MM.1S (cell line): ENCODE measurements at regions not wholly inside any gene's neighbourhood (a gene's known extent, or its start where the extent isn't known, plus 50 kb on each side); places are given as distances from the start of the nearest gene placed in this dataset.
"Not testable (repeated sequence)": the region's sequence is repeated elsewhere in the genome, so short reads cannot be mapped to it uniquely, and the experiment has no call there.

Experiments used
- DNase-seq: peaks from one replicate; pipeline ENCODE4 v3.0.0-alpha.2; 2015
- H2AFZ ChIP-seq: fragments of 300-600 bp; sonication (generic); 2 replicates; pipeline ENCODE4 v1.6.0; 2016; ENCODE audit warnings: antibody characterized with exemption, low read length
- H3F3A ChIP-seq: fragments of 300-600 bp; sonication (generic); 2 replicates; pipeline ENCODE4 v1.6.1; 2016; ENCODE audit warnings: mild to moderate bottlenecking, antibody characterized with exemption, low read length, moderate library complexity, mixed read lengths; ENCODE audit not compliant: insufficient read depth
- H3K27ac ChIP-seq: fragments of 300-600 bp; sonication (generic); 2 replicates; pipeline ENCODE4 v1.5.1; 2016; ENCODE audit warnings: mild to moderate bottlenecking, low read length
- H3K27me3 ChIP-seq: fragments of 300-600 bp; sonication (generic); replicated peaks from 2 replicates; pipeline ENCODE4 v1.6.0; 2016; ENCODE audit warnings: low read length; ENCODE audit not compliant: insufficient read depth
- H3K36me3 ChIP-seq: fragments of 300-600 bp; sonication (generic); replicated peaks from 2 replicates; pipeline ENCODE4 v1.6.1; 2016; ENCODE audit warnings: mild to moderate bottlenecking, low read length, mixed read lengths; ENCODE audit not compliant: insufficient read depth
- H3K4me1 ChIP-seq: fragments of 300-600 bp; sonication (generic); 2 replicates; pipeline ENCODE4 v1.6.1; 2016; ENCODE audit warnings: low read length, mixed read lengths
- H3K4me2 ChIP-seq: fragments of 300-600 bp; sonication (generic); 2 replicates; pipeline ENCODE4 v1.6.0; 2016; ENCODE audit warnings: low read depth, low read length
- H3K4me3 ChIP-seq: fragments of 300-600 bp; sonication (generic); 2 replicates; pipeline ENCODE4 v1.5.1; 2016; ENCODE audit warnings: low read length, mixed read lengths
- H3K79me2 ChIP-seq: fragments of 300-600 bp; sonication (generic); 2 replicates; pipeline ENCODE4 v1.6.1; 2016; ENCODE audit warnings: mixed run types, low read length, mixed read lengths
- H3K9ac ChIP-seq: fragments of 300-600 bp; sonication (generic); 2 replicates; pipeline ENCODE4 v1.6.1; 2016; ENCODE audit warnings: low read length, mixed read lengths
- H3K9me2 ChIP-seq: fragments of 300-600 bp; sonication (generic); replicated peaks from 2 replicates; pipeline ENCODE4 v1.6.1; 2016; ENCODE audit warnings: mild to moderate bottlenecking, low read length, mixed read lengths; ENCODE audit not compliant: insufficient read depth
- H3K9me3 ChIP-seq: fragments of 300-600 bp; sonication (generic); replicated peaks from 2 replicates; pipeline ENCODE4 v1.6.1; 2016; ENCODE audit warnings: mild to moderate bottlenecking, low read length, mixed read lengths; ENCODE audit not compliant: insufficient read depth
- H4K20me1 ChIP-seq: fragments of 300-600 bp; sonication (generic); 2 replicates; pipeline ENCODE4 v1.6.1; 2016; ENCODE audit warnings: mild to moderate bottlenecking, low read length, moderate library complexity, mixed read lengths; ENCODE audit not compliant: insufficient read depth
- EZH2 ChIP-seq: fragments of 300-600 bp; sonication (generic); optimal IDR thresholded peaks from 2 replicates; pipeline ENCODE3; 2017; ENCODE audit warnings: low read depth, mild to moderate bottlenecking, antibody characterized with exemption, low read length, mixed read lengths
- EZH2phosphoT487 ChIP-seq: fragments of 300-600 bp; sonication (generic); IDR thresholded peaks from 2 replicates; pipeline ENCODE4 v1.6.1; 2018; ENCODE audit warnings: antibody characterized with exemption, low read length
- TF ChIP-seq, protein P1 (sequence below): fragments of 300-600 bp; sonication (generic); IDR thresholded peaks from 2 replicates; pipeline ENCODE4 v1.5.1; 2016; ENCODE audit warnings: antibody characterized with exemption, low read length, mixed read lengths

DNA sequence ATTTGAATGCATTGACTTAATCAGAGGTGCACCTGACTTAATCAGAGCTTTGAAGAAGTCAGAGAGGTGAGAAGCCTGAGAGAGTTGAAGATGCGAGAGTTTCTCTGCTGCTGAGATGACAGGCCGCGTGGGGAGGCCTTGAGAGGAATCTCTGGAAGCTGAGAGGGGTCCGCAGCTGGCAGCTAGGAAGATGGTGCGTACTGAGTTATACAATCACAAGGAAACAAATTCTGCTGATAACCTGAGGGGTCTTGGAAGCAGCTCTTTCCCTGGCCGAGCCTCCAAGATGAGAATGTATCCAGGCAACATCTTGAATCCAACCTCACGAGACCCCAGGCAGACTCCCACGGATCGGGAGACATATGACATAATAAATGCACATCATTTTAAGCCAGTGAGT, 91.7 kb downstream of the SPATA31A6 start:
- Histone ChIP-seq H3K9me3 (no peaks in the 10 kb centered on the region), H3K4me2 (no peak overlapping the region), H4K20me1 (no peaks in the 10 kb centered on the region), H3K9me2 (no peaks in the 10 kb centered on the region), H3K4me3 (no peak overlapping the region), H3K27me3 (no peaks in the 10 kb centered on the region), H3K36me3 (no peaks in the 10 kb centered on the region), H3K27ac (no peak overlapping the region), H3K9ac (no peak overlapping the region), H2AFZ (no peak overlapping the region), H3K4me1 (no peaks in the 10 kb centered on the region), H3K79me2 (no peaks in the 10 kb centered on the region), H3F3A (no peaks in the 10 kb centered on the region)
- no peak for DNase-seq
- TF ChIP-seq, protein P1, sequence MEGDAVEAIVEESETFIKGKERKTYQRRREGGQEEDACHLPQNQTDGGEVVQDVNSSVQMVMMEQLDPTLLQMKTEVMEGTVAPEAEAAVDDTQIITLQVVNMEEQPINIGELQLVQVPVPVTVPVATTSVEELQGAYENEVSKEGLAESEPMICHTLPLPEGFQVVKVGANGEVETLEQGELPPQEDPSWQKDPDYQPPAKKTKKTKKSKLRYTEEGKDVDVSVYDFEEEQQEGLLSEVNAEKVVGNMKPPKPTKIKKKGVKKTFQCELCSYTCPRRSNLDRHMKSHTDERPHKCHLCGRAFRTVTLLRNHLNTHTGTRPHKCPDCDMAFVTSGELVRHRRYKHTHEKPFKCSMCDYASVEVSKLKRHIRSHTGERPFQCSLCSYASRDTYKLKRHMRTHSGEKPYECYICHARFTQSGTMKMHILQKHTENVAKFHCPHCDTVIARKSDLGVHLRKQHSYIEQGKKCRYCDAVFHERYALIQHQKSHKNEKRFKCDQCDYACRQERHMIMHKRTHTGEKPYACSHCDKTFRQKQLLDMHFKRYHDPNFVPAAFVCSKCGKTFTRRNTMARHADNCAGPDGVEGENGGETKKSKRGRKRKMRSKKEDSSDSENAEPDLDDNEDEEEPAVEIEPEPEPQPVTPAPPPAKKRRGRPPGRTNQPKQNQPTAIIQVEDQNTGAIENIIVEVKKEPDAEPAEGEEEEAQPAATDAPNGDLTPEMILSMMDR: no peak
- TF ChIP-seq EZH2 (no peak), EZH2phosphoT487 (no peak)

DNA sequence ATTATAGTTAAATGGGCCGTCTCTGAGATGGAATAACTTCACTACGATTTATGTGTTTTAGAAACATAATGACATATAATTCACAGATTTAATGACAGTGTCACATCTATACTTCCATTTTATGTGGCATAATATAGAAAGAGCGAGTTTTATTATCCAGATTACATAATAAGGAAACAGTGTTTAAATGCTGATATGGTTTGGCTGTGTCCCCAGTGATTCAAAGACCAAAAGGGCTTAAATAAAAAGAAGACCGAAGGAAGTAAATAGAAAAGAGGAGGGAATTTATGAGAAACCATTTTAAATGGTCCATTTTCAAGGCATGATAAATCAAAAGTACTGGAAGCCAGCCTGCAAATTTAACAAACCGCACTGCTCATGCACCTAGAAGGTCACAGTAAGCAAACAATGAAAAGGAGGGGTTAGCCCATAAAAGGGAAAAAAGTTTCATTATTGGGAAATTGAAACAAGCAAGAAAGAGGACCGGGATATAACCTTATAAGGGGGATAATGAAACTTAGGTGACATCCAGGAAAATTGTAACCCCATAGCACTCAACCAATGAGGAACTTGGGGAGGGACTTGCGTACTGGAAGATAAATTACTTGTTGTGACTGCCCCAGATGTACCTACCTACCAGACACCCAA, 99.2 kb downstream of the SPATA31A6 start:
- H4K20me1 ChIP-seq, H3K4me3 ChIP-seq, H3K27me3 ChIP-seq, H3K27ac ChIP-seq, H3K9me2 ChIP-seq, H3K36me3 ChIP-seq, H3K9me3 ChIP-seq, H3K9ac ChIP-seq, DNase-seq, H3K4me1 ChIP-seq, H3F3A ChIP-seq, H3K79me2 ChIP-seq, H2AFZ ChIP-seq, H3K4me2 ChIP-seq: not testable (repeated sequence)

DNA sequence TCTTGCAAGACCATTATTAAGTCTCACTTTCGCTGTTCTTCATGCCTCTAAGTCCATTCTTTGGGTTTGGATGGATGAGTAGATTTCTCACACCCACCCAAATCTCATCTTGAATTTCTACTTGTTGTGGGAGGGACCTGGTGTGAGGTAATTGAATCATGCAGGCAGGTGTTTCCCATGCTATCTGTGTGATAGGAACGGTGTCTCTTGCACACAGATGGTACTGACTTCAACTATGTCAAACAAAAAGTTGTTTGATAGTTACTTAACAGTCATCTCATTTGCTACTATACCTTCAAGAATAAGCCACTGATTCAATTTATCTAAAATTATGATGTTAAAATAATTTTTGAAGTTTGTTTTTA, 99.7 kb downstream of the SPATA31A6 start:
- H3K4me2 ChIP-seq, H3K79me2 ChIP-seq, H4K20me1 ChIP-seq, H3K9ac ChIP-seq, H2AFZ ChIP-seq, H3K27me3 ChIP-seq, H3K9me2 ChIP-seq, H3K9me3 ChIP-seq, H3F3A ChIP-seq, H3K27ac ChIP-seq, DNase-seq, H3K4me1 ChIP-seq, H3K4me3 ChIP-seq, H3K36me3 ChIP-seq: not testable (repeated sequence)

DNA sequence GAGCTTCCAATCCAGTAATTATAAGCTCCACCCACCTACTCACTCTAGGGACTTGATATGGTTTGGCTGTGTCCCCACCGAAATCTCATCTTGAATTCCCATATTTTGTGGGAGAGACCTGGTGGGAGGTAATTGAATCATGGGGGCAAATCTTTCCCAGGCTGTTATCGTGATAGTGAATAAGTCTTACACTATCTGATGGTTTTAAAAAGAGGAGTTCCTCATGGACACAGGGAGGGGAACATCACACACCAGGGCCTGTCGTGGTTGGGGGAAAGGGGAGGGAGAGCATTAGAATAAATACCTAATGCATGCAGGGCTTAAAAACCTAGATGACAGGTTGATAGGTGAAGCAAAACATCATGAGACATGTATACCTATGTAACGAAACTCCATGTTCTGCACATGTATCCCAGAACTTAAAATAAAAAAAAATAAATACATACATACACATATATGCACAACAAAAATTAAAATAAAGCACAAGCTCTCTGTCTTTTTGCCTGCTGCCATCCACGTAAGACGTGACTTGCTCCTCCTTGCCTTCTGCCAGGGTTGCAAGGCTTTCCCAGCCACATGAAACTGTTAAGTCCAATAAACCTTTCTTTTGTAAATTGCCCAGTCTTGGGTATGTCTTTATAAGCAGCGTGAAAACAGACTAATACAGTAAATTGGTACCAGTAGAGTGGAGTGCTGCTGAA, 102.8 kb downstream of the SPATA31A6 start:
- H3K27ac ChIP-seq, H3F3A ChIP-seq, H3K79me2 ChIP-seq, H3K4me3 ChIP-seq, H3K4me2 ChIP-seq, H3K9ac ChIP-seq, H3K36me3 ChIP-seq, H4K20me1 ChIP-seq, H3K9me3 ChIP-seq, DNase-seq, H3K4me1 ChIP-seq, H3K27me3 ChIP-seq, H3K9me2 ChIP-seq, H2AFZ ChIP-seq: not testable (repeated sequence)

DNA sequence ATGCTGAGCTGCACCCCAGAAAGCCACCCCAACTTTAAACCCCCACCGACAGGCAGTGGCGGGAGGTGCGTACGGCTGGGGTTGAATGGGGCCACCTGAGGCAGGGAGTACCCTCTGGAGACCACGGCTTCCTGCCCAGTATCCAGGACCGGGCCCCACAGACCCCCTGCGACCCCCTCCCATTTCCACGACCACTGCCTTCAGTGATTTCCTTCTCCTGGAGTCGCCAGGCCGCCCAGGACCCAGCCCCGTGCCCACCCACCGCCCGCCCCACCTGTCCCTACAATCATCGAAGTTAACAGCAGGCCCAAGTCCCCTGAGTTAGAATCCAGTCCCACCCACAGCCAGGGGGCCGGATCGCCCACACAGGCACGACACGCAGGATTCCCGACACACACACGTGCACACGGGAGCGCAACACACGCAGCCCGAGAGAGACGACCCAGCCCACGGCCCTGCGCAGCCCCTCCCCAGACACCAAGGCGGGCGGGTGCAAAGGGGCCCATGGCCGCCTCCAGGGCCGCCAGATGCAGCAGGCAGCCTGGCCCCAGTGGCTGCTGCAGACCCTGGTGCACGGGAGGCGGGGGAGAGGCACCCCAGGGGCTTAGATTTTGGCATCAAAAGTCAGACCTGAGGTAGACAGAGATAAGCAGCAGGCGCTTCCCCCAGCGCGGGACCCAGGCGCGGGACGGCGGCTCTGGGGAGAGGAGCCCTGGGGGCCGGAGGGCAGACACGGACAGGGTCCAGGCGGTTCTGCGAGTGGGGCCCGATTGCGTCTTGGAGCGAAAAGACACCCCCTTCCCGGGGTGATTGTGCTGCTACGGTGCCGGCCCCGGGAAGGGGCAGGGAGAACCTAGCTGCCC, 104.8 kb downstream of the SPATA31A6 start:
- H3K4me3 ChIP-seq, H4K20me1 ChIP-seq, H3K4me2 ChIP-seq, H3K4me1 ChIP-seq, DNase-seq, H3K9me2 ChIP-seq, H3K27me3 ChIP-seq, H3K9me3 ChIP-seq, H2AFZ ChIP-seq, H3F3A ChIP-seq, H3K27ac ChIP-seq, H3K36me3 ChIP-seq, H3K9ac ChIP-seq, H3K79me2 ChIP-seq: not testable (repeated sequence)

DNA sequence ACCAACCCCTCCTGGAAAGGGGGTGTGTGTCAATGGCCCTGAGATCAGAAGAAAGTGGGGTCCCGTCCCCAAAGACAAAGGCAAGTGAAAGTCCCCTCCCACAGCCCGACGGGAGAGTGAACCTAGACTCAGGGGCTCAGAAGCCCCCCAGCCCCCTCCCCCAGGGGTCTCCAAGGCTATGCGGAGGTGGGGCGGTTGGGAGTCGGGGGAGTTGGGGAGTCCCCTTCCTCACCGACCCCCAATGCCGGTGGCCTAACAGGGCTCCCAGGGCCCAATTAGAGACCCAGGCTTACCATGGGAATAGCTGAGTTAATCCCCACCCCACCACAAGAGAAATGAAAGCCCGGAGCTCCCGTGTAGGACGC, 105.4 kb downstream of the SPATA31A6 start:
- H3K79me2 ChIP-seq, H3K9me2 ChIP-seq, H3K4me1 ChIP-seq, H4K20me1 ChIP-seq, H3F3A ChIP-seq, H3K27me3 ChIP-seq, H3K36me3 ChIP-seq, H3K4me2 ChIP-seq, H2AFZ ChIP-seq, H3K27ac ChIP-seq, DNase-seq, H3K9ac ChIP-seq, H3K4me3 ChIP-seq, H3K9me3 ChIP-seq: not testable (repeated sequence)

DNA sequence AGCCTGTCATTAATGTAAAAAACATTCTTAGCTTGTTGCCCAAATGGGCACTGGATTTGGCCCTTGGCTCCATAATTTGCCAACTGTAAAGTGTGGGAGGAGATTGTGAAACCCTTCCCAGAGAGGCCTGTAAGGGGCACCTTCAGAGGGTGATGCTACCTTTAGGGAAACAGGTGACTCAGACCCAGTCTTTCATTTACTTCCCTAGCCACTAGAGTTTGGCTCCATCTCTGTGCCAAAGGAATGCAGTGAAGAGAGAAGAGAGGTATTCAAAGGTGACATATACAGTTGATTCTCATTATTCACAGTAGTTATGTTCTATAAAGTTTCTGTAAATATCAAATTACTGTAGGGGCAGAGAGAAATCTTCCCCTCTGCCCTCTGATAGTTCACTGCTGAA, 116.7 kb downstream of the SPATA31A6 start:
- not testable (repeated sequence) for H3K27me3 ChIP-seq, H3K4me2 ChIP-seq, DNase-seq, H3K27ac ChIP-seq, H3K9me2 ChIP-seq, H3F3A ChIP-seq, H3K4me3 ChIP-seq, H4K20me1 ChIP-seq, H3K9ac ChIP-seq, H3K9me3 ChIP-seq, H2AFZ ChIP-seq, H3K36me3 ChIP-seq, H3K4me1 ChIP-seq, H3K79me2 ChIP-seq
